VCaP (cell line): ENCODE measurements at regions not wholly inside any gene's neighbourhood (a gene's known extent, or its start where the extent isn't known, plus 50 kb on each side); places are given as distances from the start of the nearest gene placed in this dataset.

Experiments used
- H3K27ac ChIP-seq: fragments of 450-650 bp; 2 replicates; pipeline ENCODE4 v1.5.1; 2017
- CTCF ChIP-seq: fragments of 450-650 bp; conservative IDR thresholded peaks from 2 replicates; pipeline ENCODE4 v1.5.1; 2017; ENCODE audit warnings: mild to moderate bottlenecking, moderate library complexity

- TF ChIP-seq CTCF = no peak
- H3K27ac ChIP-seq = no peak overlapping the region
Measured at GRCh38 chr5:41621420-41621819, 111.0 kb upstream of the PLCXD3 start.

DNA sequence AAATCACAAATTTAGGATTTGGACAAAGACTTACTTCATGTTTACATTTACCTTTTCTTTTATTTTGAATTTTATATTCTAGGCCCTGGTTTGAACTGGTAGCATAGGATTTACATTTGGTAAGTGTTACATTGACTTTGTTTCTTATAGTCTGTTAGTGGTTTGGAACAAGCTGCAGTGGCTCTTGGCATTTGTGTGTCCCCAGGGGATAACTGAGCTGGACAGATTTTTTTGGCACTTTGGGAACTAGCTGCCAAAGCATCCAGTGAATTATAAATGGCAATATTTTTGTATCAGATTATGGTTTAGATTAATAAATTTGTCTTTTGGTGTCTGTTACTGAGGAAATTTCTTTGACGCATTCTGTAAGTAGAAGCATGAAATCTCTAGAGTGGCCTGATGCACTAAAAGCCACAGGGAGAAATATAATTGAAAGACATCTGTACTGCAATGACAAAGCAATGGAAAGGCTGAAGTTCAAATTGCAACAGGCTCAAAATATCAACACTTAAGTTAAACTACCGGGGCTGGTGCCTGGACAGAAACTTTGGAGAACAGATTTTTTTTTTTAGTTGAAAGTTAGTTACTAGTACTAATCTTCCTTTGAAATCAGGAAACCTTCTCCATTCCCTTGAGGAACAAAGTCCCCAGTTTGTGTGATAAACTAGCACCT, 107.6 kb upstream of the PLCXD3 start:
- H3K27ac ChIP-seq = no peak overlapping the region
- no peak for TF ChIP-seq CTCF

- no peak for TF ChIP-seq CTCF
- no peak overlapping the region for H3K27ac ChIP-seq
Measured at GRCh38 chr5:41610386-41610785, 100.0 kb upstream of the PLCXD3 start.

DNA sequence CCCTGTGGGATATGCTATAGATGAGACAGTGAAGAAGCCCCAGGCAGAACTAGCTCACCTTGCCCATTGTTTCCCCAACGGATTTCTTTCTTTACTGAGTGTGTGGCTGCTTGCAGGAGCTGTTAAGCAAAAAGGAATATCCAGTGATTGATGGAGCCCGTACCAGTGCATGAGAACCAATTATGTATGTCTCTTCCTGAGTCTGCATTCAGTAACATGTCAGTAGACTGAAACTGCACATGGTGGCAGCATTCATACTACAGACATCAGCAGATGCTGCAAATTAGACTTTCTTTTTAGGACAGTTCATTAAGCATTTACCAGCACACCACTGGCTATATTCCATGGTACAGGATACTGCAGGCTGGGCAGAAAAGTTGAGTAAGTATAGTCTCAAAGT, 90.3 kb upstream of the PLCXD3 start:
- no peak for TF ChIP-seq CTCF
- no peak overlapping the region for H3K27ac ChIP-seq

- no peak overlapping the region for H3K27ac ChIP-seq
- no peak for TF ChIP-seq CTCF
Measured at GRCh38 chr5:41598011-41598410, 87.6 kb upstream of the PLCXD3 start.

- TF ChIP-seq CTCF = no peak
- H3K27ac ChIP-seq = no peak overlapping the region
Measured at GRCh38 chr5:41587668-41588067, 77.3 kb upstream of the PLCXD3 start.

GRCh38 chr5:41575110-41575779, 64.8 kb upstream of the PLCXD3 start:
- TF ChIP-seq CTCF = no peak
- H3K27ac ChIP-seq = no peak overlapping the region
